Loucy (cell line): ENCODE measurements at regions not wholly inside any gene's neighbourhood (a gene's known extent, or its start where the extent isn't known, plus 50 kb on each side); places are given as distances from the start of the nearest gene placed in this dataset.

ENCODE experiments used
- H2AFZ ChIP-seq: fragments of 200-600 bp; sonication (generic); 2 replicates; pipeline ENCODE4 v1.6.0; 2016; ENCODE audit warnings: antibody characterized with exemption, mild to moderate bottlenecking, low read length, moderate library complexity
- H3F3A ChIP-seq: fragments of 200-600 bp; 2 replicates; pipeline ENCODE4 v1.6.0; 2016; ENCODE audit warnings: antibody characterized with exemption, low read depth, mild to moderate bottlenecking
- H3K27me3 ChIP-seq: fragments of 200-600 bp; sonication (generic); 2 replicates; pipeline ENCODE4 v1.6.1; 2014; ENCODE audit warnings: low read length, mild to moderate bottlenecking; ENCODE audit not compliant: insufficient read depth, poor library complexity, severe bottlenecking
- H3K36me3 ChIP-seq: fragments of 200-600 bp; sonication (generic); 2 replicates; pipeline ENCODE4 v1.6.1; 2016; ENCODE audit warnings: low read length; ENCODE audit not compliant: insufficient read depth
- H3K4me1 ChIP-seq: fragments of 200-600 bp; sonication (generic); 2 replicates; pipeline ENCODE4 v1.5.1; 2014; ENCODE audit warnings: low read length, mild to moderate bottlenecking; ENCODE audit not compliant: insufficient read depth, poor library complexity, severe bottlenecking
- H3K4me2 ChIP-seq: fragments of 200-600 bp; sonication (generic); 2 replicates; pipeline ENCODE4 v1.6.0; 2014; ENCODE audit warnings: antibody characterized with exemption, low read length, low read depth, mild to moderate bottlenecking; ENCODE audit not compliant: poor library complexity, severe bottlenecking
- H3K4me3 ChIP-seq: fragments of 200-600 bp; sonication (generic); 2 replicates; pipeline ENCODE4 v1.5.1; 2014; ENCODE audit warnings: low read length, mild to moderate bottlenecking, mixed read lengths; ENCODE audit not compliant: poor library complexity, severe bottlenecking
- H3K79me2 ChIP-seq: fragments of 200-600 bp; sonication (generic); 2 replicates; pipeline ENCODE4 v1.6.1; 2014; ENCODE audit warnings: low read length; ENCODE audit not compliant: insufficient read depth
- H3K9ac ChIP-seq: fragments of 200-600 bp; sonication (generic); 2 replicates; pipeline ENCODE4 v1.6.0; 2014; ENCODE audit warnings: mild to moderate bottlenecking, low read depth, low read length, moderate library complexity; ENCODE audit not compliant: poor library complexity, severe bottlenecking
- H3K9me2 ChIP-seq: fragments of 200-600 bp; sonication (generic); replicated peaks from 2 replicates; pipeline ENCODE4 v1.6.1; 2016; ENCODE audit warnings: low read depth, low read length, mixed read lengths
- H3K9me3 ChIP-seq: fragments of 200-600 bp; sonication (generic); 2 replicates; pipeline ENCODE4 v1.6.1; 2014; ENCODE audit warnings: mild to moderate bottlenecking, antibody characterized with exemption, low read length, low read depth; ENCODE audit not compliant: insufficient read depth
- H4K20me1 ChIP-seq: fragments of 200-600 bp; sonication (generic); 2 replicates; pipeline ENCODE4 v1.6.0; 2014; ENCODE audit warnings: antibody characterized with exemption, low read length, mild to moderate bottlenecking; ENCODE audit not compliant: insufficient read depth, poor library complexity, severe bottlenecking
- EZH2phosphoT487 ChIP-seq: fragments of 200-600 bp; IDR thresholded peaks from 2 replicates; pipeline ENCODE4 v1.6.1; 2018; ENCODE audit warnings: antibody characterized with exemption, mild to moderate bottlenecking, moderate library complexity, borderline replicate concordance
- TF ChIP-seq, protein P1 (sequence below): fragments of 200-600 bp; sonication (generic); conservative IDR thresholded peaks from 2 replicates; pipeline ENCODE4 v1.5.1; 2014; ENCODE audit warnings: mild to moderate bottlenecking, antibody characterized with exemption, low read length

DNA sequence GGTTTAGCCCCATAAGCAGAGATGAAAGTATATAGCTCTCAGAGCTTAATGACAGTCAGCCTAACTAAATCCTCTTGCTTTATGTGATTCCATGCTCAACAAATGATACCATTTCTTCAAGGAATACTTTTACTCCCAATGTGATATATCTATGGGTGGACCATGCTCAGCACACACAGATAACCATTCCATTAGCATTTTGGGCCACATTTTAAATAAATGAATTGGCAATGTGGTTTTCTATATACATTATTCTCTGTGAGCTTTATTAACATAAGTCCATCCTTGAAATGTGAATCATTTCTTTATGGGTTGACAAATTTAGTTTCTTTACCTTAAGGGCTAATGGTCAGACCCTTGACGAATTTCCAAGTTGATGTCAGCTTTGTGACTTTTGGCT, 329.3 kb upstream of the CITED2 start:
- H3K9me2 ChIP-seq: no peaks in the 10 kb centered on the region
- no peak overlapping the region for H3K4me3 ChIP-seq
- H2AFZ ChIP-seq: no peak overlapping the region
- no peaks in the 10 kb centered on the region for H3K36me3 ChIP-seq
- H3K79me2 ChIP-seq: no peaks in the 10 kb centered on the region
- H3K4me1 ChIP-seq: no peaks in the 10 kb centered on the region
- TF ChIP-seq, protein P1, sequence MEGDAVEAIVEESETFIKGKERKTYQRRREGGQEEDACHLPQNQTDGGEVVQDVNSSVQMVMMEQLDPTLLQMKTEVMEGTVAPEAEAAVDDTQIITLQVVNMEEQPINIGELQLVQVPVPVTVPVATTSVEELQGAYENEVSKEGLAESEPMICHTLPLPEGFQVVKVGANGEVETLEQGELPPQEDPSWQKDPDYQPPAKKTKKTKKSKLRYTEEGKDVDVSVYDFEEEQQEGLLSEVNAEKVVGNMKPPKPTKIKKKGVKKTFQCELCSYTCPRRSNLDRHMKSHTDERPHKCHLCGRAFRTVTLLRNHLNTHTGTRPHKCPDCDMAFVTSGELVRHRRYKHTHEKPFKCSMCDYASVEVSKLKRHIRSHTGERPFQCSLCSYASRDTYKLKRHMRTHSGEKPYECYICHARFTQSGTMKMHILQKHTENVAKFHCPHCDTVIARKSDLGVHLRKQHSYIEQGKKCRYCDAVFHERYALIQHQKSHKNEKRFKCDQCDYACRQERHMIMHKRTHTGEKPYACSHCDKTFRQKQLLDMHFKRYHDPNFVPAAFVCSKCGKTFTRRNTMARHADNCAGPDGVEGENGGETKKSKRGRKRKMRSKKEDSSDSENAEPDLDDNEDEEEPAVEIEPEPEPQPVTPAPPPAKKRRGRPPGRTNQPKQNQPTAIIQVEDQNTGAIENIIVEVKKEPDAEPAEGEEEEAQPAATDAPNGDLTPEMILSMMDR: no peak
- TF ChIP-seq EZH2phosphoT487: no peak
- H4K20me1 ChIP-seq: no peaks in the 10 kb centered on the region
- H3K27me3 ChIP-seq: no peaks in the 10 kb centered on the region
- H3K9ac ChIP-seq: no peak overlapping the region
- no peak overlapping the region for H3K4me2 ChIP-seq
- no peaks in the 10 kb centered on the region for H3F3A ChIP-seq
- no peaks in the 10 kb centered on the region for H3K9me3 ChIP-seq

DNA sequence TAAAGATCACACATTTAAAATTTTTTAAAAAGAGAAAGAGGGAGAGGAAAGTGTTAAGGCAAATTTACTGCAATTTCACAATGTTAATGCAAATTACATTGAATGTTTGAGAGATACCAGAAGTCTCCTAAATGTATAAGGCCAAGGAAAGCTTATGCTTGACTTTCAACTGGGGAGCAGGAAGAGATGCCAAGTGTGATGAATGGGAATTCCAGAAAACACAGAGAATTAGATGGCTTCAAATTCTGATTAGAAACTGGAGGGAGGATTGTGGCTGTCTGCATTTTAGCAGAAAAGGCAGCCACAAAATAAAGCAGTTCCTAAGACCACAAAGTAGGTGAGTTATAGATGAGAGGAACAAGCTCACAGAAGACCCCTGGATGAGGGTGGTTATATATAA, 328.3 kb upstream of the CITED2 start:
- Histone ChIP-seq H3K27me3 (no peaks in the 10 kb centered on the region), H3K79me2 (no peaks in the 10 kb centered on the region), H3K9me2 (no peaks in the 10 kb centered on the region), H3K4me2 (no peak overlapping the region), H3F3A (no peaks in the 10 kb centered on the region), H3K4me3 (no peak overlapping the region), H3K36me3 (no peaks in the 10 kb centered on the region), H3K4me1 (no peaks in the 10 kb centered on the region), H2AFZ (no peak overlapping the region), H3K9ac (no peak overlapping the region), H3K9me3 (no peaks in the 10 kb centered on the region), H4K20me1 (no peaks in the 10 kb centered on the region)
- no peak for TF ChIP-seq EZH2phosphoT487
- TF ChIP-seq, protein P1: no peak

DNA sequence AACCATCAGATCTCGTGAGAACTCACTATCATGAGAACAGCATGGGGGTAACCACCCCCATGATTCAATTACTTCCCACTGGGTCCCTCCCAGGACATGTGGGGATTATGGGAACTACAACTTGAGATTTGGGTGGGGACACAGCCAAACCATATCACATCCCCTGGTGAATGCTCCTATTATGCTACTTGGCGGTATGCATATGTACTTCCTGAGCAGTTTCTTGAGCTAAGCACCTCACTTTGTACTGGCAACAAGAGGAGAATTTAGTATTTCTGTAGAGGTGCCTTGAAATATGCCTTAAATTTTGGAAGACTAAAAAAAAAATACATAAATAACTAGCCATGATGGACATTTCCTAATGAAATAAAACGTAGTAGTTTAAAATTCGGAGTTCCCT, 327.2 kb upstream of the CITED2 start:
- no peak overlapping the region for H2AFZ ChIP-seq
- H4K20me1 ChIP-seq: no peaks in the 10 kb centered on the region
- no peaks in the 10 kb centered on the region for H3K79me2 ChIP-seq
- H3K4me2 ChIP-seq: no peak overlapping the region
- no peaks in the 10 kb centered on the region for H3K9me2 ChIP-seq
- no peak overlapping the region for H3K9ac ChIP-seq
- H3K4me1 ChIP-seq: no peaks in the 10 kb centered on the region
- no peak for TF ChIP-seq EZH2phosphoT487
- TF ChIP-seq, protein P1: no peak
- H3F3A ChIP-seq: no peaks in the 10 kb centered on the region
- no peaks in the 10 kb centered on the region for H3K9me3 ChIP-seq
- H3K4me3 ChIP-seq: no peak overlapping the region
- H3K27me3 ChIP-seq: no peaks in the 10 kb centered on the region
- no peaks in the 10 kb centered on the region for H3K36me3 ChIP-seq
